Adrenal gland (tissue), 5 donors: ENCODE measurements at regions not wholly inside any gene's neighbourhood (a gene's known extent, or its start where the extent isn't known, plus 50 kb on each side); places are given as distances from the start of the nearest gene placed in this dataset.

ENCODE experiments used
- POLR2A ChIP-seq, 2 donors: fragments of 450-650 bp; IDR thresholded peaks; one replicate each; pipeline ENCODE4 v1.6.1; 2017; ENCODE audit warnings: antibody characterized with exemption in 2 of 2, mild to moderate bottlenecking in 2 of 2, moderate library complexity in 1 of 2
- TF ChIP-seq, protein P1 (sequence below), 6 experiments: fragments of 450-650 bp in 4 of 6; fragments of 200-600 bp in 2 of 6; sonication (generic) in 1 of 6; IDR thresholded peaks; 1 replicate in 5 of 6; 2 replicates in 1 of 6; pipeline versions ENCODE4 v1.5.1 to v1.8.0; 2016 to 2021; ENCODE audit warnings: antibody characterized with exemption in 6 of 6, mild to moderate bottlenecking in 2 of 6, moderate library complexity in 1 of 6
- donor health status: DM: no; HTN: no; CAD: no.

DNA sequence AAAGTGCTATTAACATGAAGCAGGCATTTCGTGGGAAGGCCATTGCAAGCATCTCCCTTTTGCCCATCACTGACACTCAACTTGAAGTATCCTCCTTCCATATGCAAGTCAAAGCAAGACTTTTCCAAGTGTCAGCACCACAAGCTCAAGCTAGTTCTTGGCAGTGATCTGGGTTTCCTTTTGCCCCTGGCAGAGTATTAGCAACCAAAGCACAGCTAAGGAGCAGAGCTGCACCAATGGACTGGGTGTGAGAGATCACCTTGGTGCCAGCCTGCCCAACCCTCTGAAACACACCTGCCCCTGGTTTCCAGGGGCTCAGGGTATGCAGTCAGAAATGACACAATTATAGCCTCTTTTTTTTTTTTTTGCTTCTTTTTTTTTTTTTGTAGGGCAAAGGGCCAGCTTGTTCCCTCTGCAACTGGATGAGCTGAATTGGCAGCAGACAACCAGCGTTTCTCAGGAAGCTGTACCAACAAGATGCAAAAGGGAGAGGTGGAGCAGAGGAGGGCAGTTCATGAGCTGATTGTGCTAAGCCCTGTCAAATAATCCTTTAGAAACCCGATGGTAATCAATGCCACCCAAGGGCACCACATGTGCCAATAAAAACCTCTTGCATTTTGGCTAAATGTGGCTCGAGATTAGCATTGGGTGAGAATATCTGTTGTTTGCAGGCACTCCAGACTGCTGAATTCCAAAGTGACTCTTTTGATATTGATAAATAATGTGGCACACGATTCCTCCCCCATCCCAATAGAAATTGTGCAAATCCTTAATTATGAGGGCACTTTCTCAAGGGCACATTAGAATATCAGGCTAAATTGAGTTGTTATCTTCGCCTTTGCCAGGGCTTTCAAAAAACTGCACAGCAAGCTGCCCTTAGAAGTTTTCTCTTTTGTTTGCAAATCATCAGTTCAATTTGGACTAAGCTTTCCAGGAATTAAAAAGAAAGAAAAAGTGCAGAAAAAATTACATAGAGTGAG is 192.4 kb downstream of the GAS1 start:
- TF ChIP-seq, protein P1, sequence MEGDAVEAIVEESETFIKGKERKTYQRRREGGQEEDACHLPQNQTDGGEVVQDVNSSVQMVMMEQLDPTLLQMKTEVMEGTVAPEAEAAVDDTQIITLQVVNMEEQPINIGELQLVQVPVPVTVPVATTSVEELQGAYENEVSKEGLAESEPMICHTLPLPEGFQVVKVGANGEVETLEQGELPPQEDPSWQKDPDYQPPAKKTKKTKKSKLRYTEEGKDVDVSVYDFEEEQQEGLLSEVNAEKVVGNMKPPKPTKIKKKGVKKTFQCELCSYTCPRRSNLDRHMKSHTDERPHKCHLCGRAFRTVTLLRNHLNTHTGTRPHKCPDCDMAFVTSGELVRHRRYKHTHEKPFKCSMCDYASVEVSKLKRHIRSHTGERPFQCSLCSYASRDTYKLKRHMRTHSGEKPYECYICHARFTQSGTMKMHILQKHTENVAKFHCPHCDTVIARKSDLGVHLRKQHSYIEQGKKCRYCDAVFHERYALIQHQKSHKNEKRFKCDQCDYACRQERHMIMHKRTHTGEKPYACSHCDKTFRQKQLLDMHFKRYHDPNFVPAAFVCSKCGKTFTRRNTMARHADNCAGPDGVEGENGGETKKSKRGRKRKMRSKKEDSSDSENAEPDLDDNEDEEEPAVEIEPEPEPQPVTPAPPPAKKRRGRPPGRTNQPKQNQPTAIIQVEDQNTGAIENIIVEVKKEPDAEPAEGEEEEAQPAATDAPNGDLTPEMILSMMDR (IDR thresholded peaks at IDR 0.05) = no peak
- TF ChIP-seq POLR2A (IDR thresholded peaks at IDR 0.05) = no peak
